Ovary (tissue), 3 donors: ENCODE measurements at regions not wholly inside any gene's neighbourhood (a gene's known extent, or its start where the extent isn't known, plus 50 kb on each side); places are given as distances from the start of the nearest gene placed in this dataset.

Experiments
- CTCF ChIP-seq, 3 donors: fragments of 450-650 bp in 2 of 3; fragments of 200-600 bp in 1 of 3; IDR thresholded peaks; one replicate each; pipeline versions ENCODE4 v1.5.1 to v1.8.0; 2016 to 2022; ENCODE audit warnings: antibody characterized with exemption in 3 of 3, mild to moderate bottlenecking in 1 of 3
- EP300 ChIP-seq: sonication (generic); formaldehyde crosslinking; IDR thresholded peaks from one replicate; pipeline ENCODE4 v1.6.1; 2017; ENCODE audit warnings: antibody characterized with exemption
- POLR2A ChIP-seq: fragments of 450-650 bp; IDR thresholded peaks from one replicate; pipeline ENCODE4 v1.6.1; 2017; ENCODE audit warnings: antibody characterized with exemption, mild to moderate bottlenecking, moderate library complexity
- donor health status: DM: no; HTN: no; CAD: no.

- no peak for TF ChIP-seq POLR2A
- TF ChIP-seq CTCF (IDR thresholded peaks at IDR 0.05) = no peak
- no peak for TF ChIP-seq EP300
Measured at GRCh38 chr12:89893972-89894706, 185.5 kb upstream of the ATP2B1 start.
